HCT116 (cell line): ENCODE measurements at regions not wholly inside any gene's neighbourhood (a gene's known extent, or its start where the extent isn't known, plus 50 kb on each side); places are given as distances from the start of the nearest gene placed in this dataset.

Experiments used
- ATAC-seq: fragments of 200-7000 bp; cut with Tn5 transposase; 2 replicates; pipeline ENCODE4 v1.9.1; 2020; ENCODE audit warnings: mild to moderate bottlenecking, moderate library complexity
- BruUV-seq: library from RNA; stranded (reverse); fragments of 400-500 nt; replicated peaks from 2 replicates; lab custom pipeline; 2021; lab: Mats Ljungman, UMichigan
- CTCF ChIA-PET: fragments of 300-600 bp; sonication (Branson Sonifier 250); formaldehyde crosslinking; loops from one replicate; lab custom pipeline; 2021; ENCODE audit warnings: antibody characterized with exemption; lab: Charles Lee
- POLR2A ChIA-PET: fragments of 300-600, 350-600 bp; sonication (Branson Sonifier 250); formaldehyde crosslinking; loops from one replicate; lab custom pipeline; 2021; ENCODE audit warnings: antibody characterized with exemption; lab: Charles Lee
- RAD21 ChIA-PET, 2 experiments: fragments of 300-600 bp; sonication (Branson Sonifier 250); formaldehyde crosslinking; loops; one replicate each; lab custom pipeline; 2023; ENCODE audit warnings: low total read pairs in 2 of 2; ENCODE audit not compliant: uncharacterized antibody in 2 of 2, unreplicated experiment in 2 of 2, low non-redundant PET in 1 of 2; lab: Charles Lee
- DNase-seq: peaks from one replicate; pipeline ENCODE4 v3.0.0-alpha.2; 2010; ENCODE audit warnings: low read depth, low spot score
- H2AFZ ChIP-seq: fragments of 200-600 bp; shearing (Covaris generic), sonication (generic); 2 replicates; pipeline ENCODE4 v1.6.1; 2017; ENCODE audit warnings: low read depth, mixed run types, mixed read lengths, antibody characterized with exemption, low read length; ENCODE audit not compliant: poor library complexity, severe bottlenecking
- H3K27ac ChIP-seq: 2 replicates; pipeline ENCODE4 v1.5.1; 2012; ENCODE audit warnings: low read depth, low read length
- H3K27me3 ChIP-seq: fragments of 200-600 bp; sonication (generic); 2 replicates; pipeline ENCODE4 v1.6.1; 2016; ENCODE audit warnings: mixed run types, low read length, mixed read lengths; ENCODE audit not compliant: insufficient read depth
- H3K36me3 ChIP-seq, 2 experiments: fragments of 200-500 bp in 1 of 2; fragments of 200-600 bp in 1 of 2; sonication (Bioruptor generic) in 1 of 2; sonication (generic) in 1 of 2; 2 replicates each; pipeline versions ENCODE4 v1.5.1 to v1.6.1; 2014 to 2016; ENCODE audit warnings: low read length in 2 of 2, inconsistent platforms in 1 of 2, mixed read lengths in 1 of 2, mixed run types in 1 of 2; ENCODE audit not compliant: insufficient read depth in 2 of 2, control insufficient read depth in 1 of 2
- H3K4me1 ChIP-seq, 2 experiments: fragments of 200-600 bp in 1 of 2; sonication (generic) in 1 of 2; 2 replicates each; pipeline versions ENCODE4 v1.5.1 to v1.6.1; 2012 to 2017; ENCODE audit warnings: low read length in 2 of 2, inconsistent platforms in 1 of 2, mild to moderate bottlenecking in 1 of 2, mixed read lengths in 1 of 2, mixed run types in 1 of 2, moderate library complexity in 1 of 2; ENCODE audit not compliant: insufficient read depth in 2 of 2, control insufficient read depth in 1 of 2
- H3K4me2 ChIP-seq: fragments of 200-600 bp; sonication (generic); 2 replicates; pipeline ENCODE4 v1.6.1; 2017; ENCODE audit warnings: mixed run types, low read length, mixed read lengths
- H3K4me3 ChIP-seq, 2 experiments: fragments of 200-600 bp in 1 of 2; sonication (generic) in 1 of 2; replicated peaks in 1 of 2; 2 replicates each; pipeline ENCODE4 v1.5.1; 2011 to 2016; ENCODE audit warnings: low read length in 2 of 2, control low read depth in 1 of 2, low read depth in 1 of 2, mild to moderate bottlenecking in 1 of 2, mixed read lengths in 1 of 2, mixed run types in 1 of 2
- H3K79me2 ChIP-seq: fragments of 200-600 bp; sonication (generic); 2 replicates; pipeline ENCODE4 v1.6.1; 2017; ENCODE audit warnings: mild to moderate bottlenecking, mixed run types, low read length, moderate library complexity, mixed read lengths; ENCODE audit not compliant: insufficient read depth
- H3K9ac ChIP-seq: fragments of 200-600 bp; sonication (generic); 2 replicates; pipeline ENCODE4 v1.6.1; 2016; ENCODE audit warnings: low read length, mixed read lengths
- H3K9me2 ChIP-seq: fragments of 200-600 bp; sonication (generic), shearing (Covaris generic); 2 replicates; pipeline ENCODE4 v1.6.1; 2017; ENCODE audit warnings: mixed run types, mild to moderate bottlenecking, moderate library complexity; ENCODE audit not compliant: insufficient read depth
- H3K9me3 ChIP-seq, 2 experiments: fragments of 200-500 bp in 1 of 2; fragments of 200-600 bp in 1 of 2; sonication (Bioruptor generic) in 1 of 2; sonication (generic) in 1 of 2; 2 replicates each; pipeline ENCODE4 v1.6.1; 2014 to 2017; ENCODE audit warnings: low read length in 2 of 2, mixed read lengths in 2 of 2, inconsistent platforms in 1 of 2, low read depth in 1 of 2, mild to moderate bottlenecking in 1 of 2, mixed run types in 1 of 2, moderate library complexity in 1 of 2; ENCODE audit not compliant: control insufficient read depth in 1 of 2, insufficient read depth in 1 of 2
- H4K20me1 ChIP-seq: fragments of 200-600 bp; sonication (generic), shearing (Covaris generic); 2 replicates; pipeline ENCODE4 v1.6.1; 2017; ENCODE audit warnings: mixed run types, mild to moderate bottlenecking, moderate library complexity; ENCODE audit not compliant: insufficient read depth
- ATF3 ChIP-seq: IDR thresholded peaks from 2 replicates; pipeline ENCODE4 v1.6.1; 2012
- CBX3 ChIP-seq: IDR thresholded peaks from 2 replicates; pipeline ENCODE4 v1.6.1; 2012; ENCODE audit warnings: low read depth
- CEBPB ChIP-seq: IDR thresholded peaks from 2 replicates; pipeline ENCODE4 v1.6.1; 2012; ENCODE audit warnings: low read depth
- EGR1 ChIP-seq: IDR thresholded peaks from 2 replicates; pipeline ENCODE4 v1.6.1; 2012; ENCODE audit warnings: low read depth
- ELF1 ChIP-seq: IDR thresholded peaks from 2 replicates; pipeline ENCODE4 v1.6.1; 2012; ENCODE audit warnings: low read depth, borderline replicate concordance
- EZH2 ChIP-seq: fragments of 200-600 bp; sonication (generic); IDR thresholded peaks from 2 replicates; pipeline ENCODE4 v1.6.1; 2017; ENCODE audit warnings: antibody characterized with exemption, mixed run types
- FOSL1 ChIP-seq: IDR thresholded peaks from 2 replicates; pipeline ENCODE4 v1.6.1; 2012; ENCODE audit warnings: low read depth
- JUND ChIP-seq: IDR thresholded peaks from 2 replicates; pipeline ENCODE4 v1.6.1; 2012
- POLR2A ChIP-seq: IDR thresholded peaks from 2 replicates; pipeline ENCODE4 v1.7.0; 2011; ENCODE audit warnings: borderline replicate concordance; ENCODE audit not compliant: insufficient read depth, insufficient read length; ENCODE audit errors: extremely low read depth
- POLR2AphosphoS5 ChIP-seq: IDR thresholded peaks from 2 replicates; pipeline ENCODE4 v1.6.1; 2011; ENCODE audit warnings: mild to moderate bottlenecking, low read depth, low read length, moderate library complexity
- RAD21 ChIP-seq: IDR thresholded peaks from 2 replicates; pipeline ENCODE4 v1.6.1; 2012; ENCODE audit warnings: low read depth, mild to moderate bottlenecking
- SIN3A ChIP-seq: IDR thresholded peaks from 2 replicates; pipeline ENCODE4 v1.6.1; 2012; ENCODE audit warnings: low read depth
- TCF7L2 ChIP-seq: IDR thresholded peaks from 2 replicates; pipeline ENCODE4 v1.7.0; 2011; ENCODE audit warnings: borderline replicate concordance, inconsistent platforms; ENCODE audit not compliant: insufficient read depth, insufficient read length; ENCODE audit errors: extremely low read depth
- YY1 ChIP-seq: IDR thresholded peaks from 2 replicates; pipeline ENCODE4 v1.6.1; 2011; ENCODE audit warnings: low read length, low read depth, moderate library complexity, mild to moderate bottlenecking; ENCODE audit not compliant: insufficient replicate concordance; ENCODE audit errors: extremely low read depth
- ZBTB33 ChIP-seq: IDR thresholded peaks from 2 replicates; pipeline ENCODE4 v1.6.1; 2011; ENCODE audit warnings: mild to moderate bottlenecking, low read length, moderate library complexity; ENCODE audit not compliant: insufficient replicate concordance; ENCODE audit errors: extremely low read depth
- ZFX ChIP-seq: fragments of 450-650 bp; IDR thresholded peaks from 2 replicates; pipeline ENCODE4 v1.6.1; 2017
- ZNF274 ChIP-seq: fragments of 200-500 bp; sonication (Bioruptor generic); IDR thresholded peaks from 2 replicates; pipeline ENCODE4 v1.6.1; 2014; ENCODE audit warnings: mild to moderate bottlenecking, low read depth, low read length, inconsistent platforms
- intact Hi-C: fragments of 100-400 bp; cut with micrococcal nuclease; formaldehyde crosslinking; loops from 2 replicates; pipeline ENCODE4 v1.10.0; 2022
- TF ChIP-seq, protein P1 (sequence below): IDR thresholded peaks from 2 replicates; pipeline ENCODE4 v1.6.1; 2012; ENCODE audit warnings: low read depth
- TF ChIP-seq, protein P2 (sequence below): IDR thresholded peaks from 2 replicates; pipeline ENCODE4 v1.6.1; 2012

DNA sequence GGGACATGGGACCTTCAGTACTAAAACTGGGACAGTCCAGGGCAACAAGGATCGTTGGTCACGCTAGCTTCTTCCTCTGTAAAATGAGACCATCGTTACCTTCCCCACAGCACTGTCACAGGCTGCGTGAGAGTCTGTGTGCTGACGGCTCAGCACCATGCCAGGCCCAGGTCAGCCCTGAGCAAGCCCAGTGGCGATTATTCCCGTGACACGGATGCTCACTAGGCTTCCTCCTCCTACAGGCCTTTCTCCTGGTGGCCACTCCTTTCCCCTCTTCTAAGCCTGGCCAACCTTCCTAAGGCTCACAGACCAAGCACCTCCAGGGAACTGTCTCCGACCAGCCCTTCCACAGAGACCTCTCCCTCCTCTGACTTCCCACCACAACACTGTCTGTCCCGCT is 69.3 kb upstream of the RUNX3 start:
- CTCF ChIA-PET = no interaction called here

DNA sequence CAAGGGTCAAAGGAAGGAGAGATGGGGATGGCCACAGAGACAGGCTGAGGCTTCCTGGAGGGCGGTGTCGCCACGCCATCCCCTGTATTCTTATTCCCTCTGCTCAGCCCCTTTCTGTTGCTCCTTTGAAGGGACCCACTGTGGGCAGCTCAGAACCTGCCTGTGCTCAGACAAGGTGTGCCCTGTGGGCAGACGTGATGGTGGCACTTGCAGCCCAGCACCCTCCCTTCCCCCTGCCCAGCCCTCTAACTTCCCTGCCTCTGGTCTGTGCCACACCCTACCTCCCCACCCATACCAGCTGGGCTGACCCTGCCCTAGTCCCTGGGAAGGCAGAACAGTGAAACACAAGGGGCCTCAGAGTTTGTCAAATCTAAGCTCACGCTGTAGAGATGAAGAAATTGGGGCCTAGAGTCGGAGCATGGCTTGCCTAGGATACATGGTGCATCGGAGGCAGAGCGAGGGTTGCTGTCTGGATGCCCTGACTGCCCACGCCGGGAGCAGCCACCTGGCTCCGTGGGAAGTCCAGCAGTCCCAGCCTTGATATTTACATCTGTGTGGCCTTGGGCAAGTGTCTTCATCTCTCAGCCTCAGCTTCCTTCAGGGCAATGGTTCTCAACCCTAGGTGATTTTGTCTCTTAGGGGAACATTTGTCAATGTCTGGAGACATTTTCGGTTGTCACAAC is 68.6 kb upstream of the RUNX3 start:
- no peaks in the 10 kb centered on the region for H3K79me2 ChIP-seq
- DNase-seq (no peak), ATAC-seq (no peak)
- no peaks in the 10 kb centered on the region for H3K27me3 ChIP-seq
- no peak overlapping the region for H2AFZ ChIP-seq
- ChIA-PET RAD21 (no interaction called here), CTCF (no interaction called here), POLR2A (no interaction called here)
- H3K4me3 ChIP-seq = no peak overlapping the region
- no peaks in the 10 kb centered on the region for H4K20me1 ChIP-seq
- H3K27ac ChIP-seq = no peak overlapping the region
- BruUV-seq = no TSS peak
- H3K4me2 ChIP-seq = no peak overlapping the region
- intact Hi-C loops = no loop called here
- peaks cover 0 to 6% of the 10 kb centered on the region in 2 experiments; a peak in 1 of 4 replicates for H3K4me1 ChIP-seq
- H3K9me2 ChIP-seq = no peaks in the 10 kb centered on the region
- H3K36me3 ChIP-seq = no peaks in the 10 kb centered on the region
- H3K9me3 ChIP-seq = no peaks in the 10 kb centered on the region
- H3K9ac ChIP-seq = no peak overlapping the region
- no peak for TF ChIP-seq JUND
- TF ChIP-seq, protein P1, sequence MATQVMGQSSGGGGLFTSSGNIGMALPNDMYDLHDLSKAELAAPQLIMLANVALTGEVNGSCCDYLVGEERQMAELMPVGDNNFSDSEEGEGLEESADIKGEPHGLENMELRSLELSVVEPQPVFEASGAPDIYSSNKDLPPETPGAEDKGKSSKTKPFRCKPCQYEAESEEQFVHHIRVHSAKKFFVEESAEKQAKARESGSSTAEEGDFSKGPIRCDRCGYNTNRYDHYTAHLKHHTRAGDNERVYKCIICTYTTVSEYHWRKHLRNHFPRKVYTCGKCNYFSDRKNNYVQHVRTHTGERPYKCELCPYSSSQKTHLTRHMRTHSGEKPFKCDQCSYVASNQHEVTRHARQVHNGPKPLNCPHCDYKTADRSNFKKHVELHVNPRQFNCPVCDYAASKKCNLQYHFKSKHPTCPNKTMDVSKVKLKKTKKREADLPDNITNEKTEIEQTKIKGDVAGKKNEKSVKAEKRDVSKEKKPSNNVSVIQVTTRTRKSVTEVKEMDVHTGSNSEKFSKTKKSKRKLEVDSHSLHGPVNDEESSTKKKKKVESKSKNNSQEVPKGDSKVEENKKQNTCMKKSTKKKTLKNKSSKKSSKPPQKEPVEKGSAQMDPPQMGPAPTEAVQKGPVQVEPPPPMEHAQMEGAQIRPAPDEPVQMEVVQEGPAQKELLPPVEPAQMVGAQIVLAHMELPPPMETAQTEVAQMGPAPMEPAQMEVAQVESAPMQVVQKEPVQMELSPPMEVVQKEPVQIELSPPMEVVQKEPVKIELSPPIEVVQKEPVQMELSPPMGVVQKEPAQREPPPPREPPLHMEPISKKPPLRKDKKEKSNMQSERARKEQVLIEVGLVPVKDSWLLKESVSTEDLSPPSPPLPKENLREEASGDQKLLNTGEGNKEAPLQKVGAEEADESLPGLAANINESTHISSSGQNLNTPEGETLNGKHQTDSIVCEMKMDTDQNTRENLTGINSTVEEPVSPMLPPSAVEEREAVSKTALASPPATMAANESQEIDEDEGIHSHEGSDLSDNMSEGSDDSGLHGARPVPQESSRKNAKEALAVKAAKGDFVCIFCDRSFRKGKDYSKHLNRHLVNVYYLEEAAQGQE = no peak
- TF ChIP-seq YY1 = no peak
- no peak for TF ChIP-seq ELF1
- TF ChIP-seq SIN3A = no peak
- no peak for TF ChIP-seq RAD21
- no peak for TF ChIP-seq ZBTB33
- no peak for TF ChIP-seq ATF3

More for the DNA sequence above, 69.3 kb upstream of the RUNX3 start:
- intact Hi-C loops = no loop called here
- DNase-seq (no peak), ATAC-seq (no peak)
- Histone ChIP-seq H2AFZ (no peak overlapping the region), H3K9me3 (no peaks in the 10 kb centered on the region), H4K20me1 (no peaks in the 10 kb centered on the region), H3K27me3 (no peaks in the 10 kb centered on the region), H3K9me2 (no peaks in the 10 kb centered on the region), H3K4me3 (no peak overlapping the region), H3K79me2 (no peaks in the 10 kb centered on the region), H3K9ac (no peak overlapping the region), H3K4me2 (no peak overlapping the region), H3K27ac (no peak overlapping the region), H3K4me1 (peaks cover 0 to 7% of the 10 kb centered on the region in 2 experiments; a peak in 1 of 4 replicates), H3K36me3 (no peaks in the 10 kb centered on the region)
- no TSS peak for BruUV-seq
- POLR2A ChIA-PET = no interaction called here
- TF ChIP-seq CEBPB = no peak
- no peak for TF ChIP-seq FOSL1
- no peak for TF ChIP-seq YY1
- TF ChIP-seq POLR2A = no peak
- TF ChIP-seq POLR2AphosphoS5 = no peak
- TF ChIP-seq RAD21 = no peak
- no peak for TF ChIP-seq CBX3
- TF ChIP-seq JUND = no peak
- no peak for TF ChIP-seq TCF7L2
- no peak for TF ChIP-seq ZNF274
- no peak for TF ChIP-seq ZFX
- TF ChIP-seq EZH2 = no peak
- no peak for TF ChIP-seq EGR1
- TF ChIP-seq, protein P2, sequence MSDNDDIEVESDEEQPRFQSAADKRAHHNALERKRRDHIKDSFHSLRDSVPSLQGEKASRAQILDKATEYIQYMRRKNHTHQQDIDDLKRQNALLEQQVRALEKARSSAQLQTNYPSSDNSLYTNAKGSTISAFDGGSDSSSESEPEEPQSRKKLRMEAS = no peak
- RAD21 ChIA-PET = no interaction called here
